ENCODE measurements at regions not wholly inside any gene's neighbourhood (a gene's known extent, or its start where the extent isn't known, plus 50 kb on each side); places are given as distances from the start of the nearest gene placed in this dataset.

- POLR2A ChIA-PET = interaction anchor here (0.7 kb wide), 1 partner anchor 1465 kb away, joined by 4 read pairs; no protein-coding TSS in a partner anchor
Observed at GRCh38 chr12:114501474-114501807, 95.5 kb upstream of the TBX5 start.

More at GRCh38 chr12:114501474-114501807, 95.5 kb upstream of the TBX5 start:
- WGBS (ENCODE audit: insufficient coverage, low coverage, missing lambda C conversion rate) = 0% methylated on average over 7 of the region's 7 CpGs
- no peak for DNase-seq (ENCODE audit: extremely low read depth in 1 of 4, low spot score in 3 of 4)
- H3K9ac ChIP-seq (ENCODE audit: insufficient read depth in 1 of 2, low read depth in 2 of 2, low read length in 2 of 2) = no peak overlapping the region
- H4K20me1 ChIP-seq (replicated peaks; ENCODE audit: control insufficient read depth, insufficient read depth, low read length) = no peaks in the 10 kb centered on the region; the same call in 1 of the 2 replicates
- no peaks in the 10 kb centered on the region for H3K36me3 ChIP-seq (ENCODE audit: control insufficient read depth, insufficient read depth, low read length)
- ATAC-seq = no peak
- no peak overlapping the region for H3K27ac ChIP-seq (ENCODE audit: extremely low read depth, low read depth, low read length)
- H3K4me1 ChIP-seq (replicated peaks in 1 of 2; ENCODE audit: control insufficient read depth in 2 of 2, insufficient read depth in 2 of 2, low read length in 2 of 2) = no peaks in the 10 kb centered on the region
- no peaks in the 10 kb centered on the region for H3K79me2 ChIP-seq (ENCODE audit: control insufficient read depth, insufficient read depth, low read length)
- H2AFZ ChIP-seq (ENCODE audit: low read depth, low read length) = no peak overlapping the region
- intact Hi-C loops (cut with micrococcal nuclease) = no loop called here
- H3K9me1 ChIP-seq (ENCODE audit: control insufficient read depth, insufficient read depth, low read length) = no peaks in the 10 kb centered on the region
- in situ Hi-C loops (cut with MboI) = loop anchor here (10.0 kb wide), 2 partner anchors 327 to 517 kb away; no protein-coding TSS in a partner anchor
- no TSS peak for BruUV-seq (replicated peaks)
- no peak for FAIRE-seq
- H3K9me3 ChIP-seq (replicated peaks; ENCODE audit: control insufficient read depth, insufficient read depth, low read depth, low read length) = no peaks in the 10 kb centered on the region
- no peak overlapping the region for H3K4me2 ChIP-seq (ENCODE audit: insufficient read depth, low read length)
- no peaks in the 10 kb centered on the region for H3K27me3 ChIP-seq (ENCODE audit: control insufficient read depth in 2 of 2, insufficient read depth in 2 of 2, low read length in 2 of 2)
- no peak for TF ChIP-seq MTA2 (IDR thresholded peaks at IDR 0.05; ENCODE audit: low read depth)
- no peak for TF ChIP-seq STAT5A (IDR thresholded peaks at IDR 0.05; ENCODE audit: borderline replicate concordance, low read length)
- TF ChIP-seq TCF3 (CRISPR knock-in tag; IDR thresholded peaks at IDR 0.05) = no peak
- TF ChIP-seq FOXJ3 (CRISPR knock-in tag; IDR thresholded peaks at IDR 0.05) = no peak
- TF ChIP-seq RB1 (IDR thresholded peaks at IDR 0.05; ENCODE audit: low read depth) = no peak
- TF ChIP-seq FOS (IDR thresholded peaks at IDR 0.05; ENCODE audit: extremely low read depth, insufficient read length) = no peak
- no peak for TF ChIP-seq RBBP5 (IDR thresholded peaks at IDR 0.05; ENCODE audit: borderline replicate concordance, insufficient read depth, low read length, poor library complexity, severe bottlenecking)
- TF ChIP-seq ZNF282 (CRISPR knock-in tag; IDR thresholded peaks at IDR 0.05) = no peak
- no peak for TF ChIP-seq KHSRP (IDR thresholded peaks at IDR 0.05)
- TF ChIP-seq BHLHE40 (IDR thresholded peaks at IDR 0.05; ENCODE audit: low read length) = no peak
- no peak for TF ChIP-seq CREM (IDR thresholded peaks at IDR 0.05; ENCODE audit: low read depth)
- no peak for TF ChIP-seq IRF2 (CRISPR knock-in tag; IDR thresholded peaks at IDR 0.05)
- TF ChIP-seq ZNF699 (CRISPR knock-in tag; IDR thresholded peaks at IDR 0.05; ENCODE audit: insufficient replicate concordance) = no peak
- TF ChIP-seq HDGF (IDR thresholded peaks at IDR 0.05) = no peak
- no peak for TF ChIP-seq SOX6 (IDR thresholded peaks at IDR 0.05)
- TF ChIP-seq, protein P1, sequence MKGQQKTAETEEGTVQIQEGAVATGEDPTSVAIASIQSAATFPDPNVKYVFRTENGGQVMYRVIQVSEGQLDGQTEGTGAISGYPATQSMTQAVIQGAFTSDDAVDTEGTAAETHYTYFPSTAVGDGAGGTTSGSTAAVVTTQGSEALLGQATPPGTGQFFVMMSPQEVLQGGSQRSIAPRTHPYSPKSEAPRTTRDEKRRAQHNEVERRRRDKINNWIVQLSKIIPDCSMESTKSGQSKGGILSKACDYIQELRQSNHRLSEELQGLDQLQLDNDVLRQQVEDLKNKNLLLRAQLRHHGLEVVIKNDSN (CRISPR knock-in tag; IDR thresholded peaks at IDR 0.05) = no peak
- no peak for TF ChIP-seq NFIC (IDR thresholded peaks at IDR 0.05)
- TF ChIP-seq, protein P2, sequence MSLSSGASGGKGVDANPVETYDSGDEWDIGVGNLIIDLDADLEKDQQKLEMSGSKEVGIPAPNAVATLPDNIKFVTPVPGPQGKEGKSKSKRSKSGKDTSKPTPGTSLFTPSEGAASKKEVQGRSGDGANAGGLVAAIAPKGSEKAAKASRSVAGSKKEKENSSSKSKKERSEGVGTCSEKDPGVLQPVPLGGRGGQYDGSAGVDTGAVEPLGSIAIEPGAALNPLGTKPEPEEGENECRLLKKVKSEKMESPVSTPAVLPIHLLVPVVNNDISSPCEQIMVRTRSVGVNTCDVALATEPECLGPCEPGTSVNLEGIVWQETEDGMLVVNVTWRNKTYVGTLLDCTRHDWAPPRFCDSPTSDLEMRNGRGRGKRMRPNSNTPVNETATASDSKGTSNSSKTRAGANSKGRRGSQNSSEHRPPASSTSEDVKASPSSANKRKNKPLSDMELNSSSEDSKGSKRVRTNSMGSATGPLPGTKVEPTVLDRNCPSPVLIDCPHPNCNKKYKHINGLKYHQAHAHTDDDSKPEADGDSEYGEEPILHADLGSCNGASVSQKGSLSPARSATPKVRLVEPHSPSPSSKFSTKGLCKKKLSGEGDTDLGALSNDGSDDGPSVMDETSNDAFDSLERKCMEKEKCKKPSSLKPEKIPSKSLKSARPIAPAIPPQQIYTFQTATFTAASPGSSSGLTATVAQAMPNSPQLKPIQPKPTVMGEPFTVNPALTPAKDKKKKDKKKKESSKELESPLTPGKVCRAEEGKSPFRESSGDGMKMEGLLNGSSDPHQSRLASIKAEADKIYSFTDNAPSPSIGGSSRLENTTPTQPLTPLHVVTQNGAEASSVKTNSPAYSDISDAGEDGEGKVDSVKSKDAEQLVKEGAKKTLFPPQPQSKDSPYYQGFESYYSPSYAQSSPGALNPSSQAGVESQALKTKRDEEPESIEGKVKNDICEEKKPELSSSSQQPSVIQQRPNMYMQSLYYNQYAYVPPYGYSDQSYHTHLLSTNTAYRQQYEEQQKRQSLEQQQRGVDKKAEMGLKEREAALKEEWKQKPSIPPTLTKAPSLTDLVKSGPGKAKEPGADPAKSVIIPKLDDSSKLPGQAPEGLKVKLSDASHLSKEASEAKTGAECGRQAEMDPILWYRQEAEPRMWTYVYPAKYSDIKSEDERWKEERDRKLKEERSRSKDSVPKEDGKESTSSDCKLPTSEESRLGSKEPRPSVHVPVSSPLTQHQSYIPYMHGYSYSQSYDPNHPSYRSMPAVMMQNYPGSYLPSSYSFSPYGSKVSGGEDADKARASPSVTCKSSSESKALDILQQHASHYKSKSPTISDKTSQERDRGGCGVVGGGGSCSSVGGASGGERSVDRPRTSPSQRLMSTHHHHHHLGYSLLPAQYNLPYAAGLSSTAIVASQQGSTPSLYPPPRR (CRISPR knock-in tag; IDR thresholded peaks at IDR 0.05; ENCODE audit: borderline replicate concordance) = no peak
- TF ChIP-seq MAX (CRISPR knock-in tag; IDR thresholded peaks at IDR 0.05) = no peak
- CTCF ChIA-PET (ENCODE audit: low intra/inter-chr PET ratio) = no interaction called here
- no peak overlapping the region for H3K4me3 ChIP-seq

All from K562 (cell line).